HG03378 (cell line): ENCODE measurements at regions not wholly inside any gene's neighbourhood (a gene's known extent, or its start where the extent isn't known, plus 50 kb on each side); places are given as distances from the start of the nearest gene placed in this dataset.
"Not testable (repeated sequence)": the region's sequence is repeated elsewhere in the genome, so short reads cannot be mapped to it uniquely, and the experiment has no call there.

Experiments
- ATAC-seq: cut with Tn5 transposase; IDR thresholded peaks from one replicate; pipeline ENCODE4 v1.9.1; 2021; ENCODE audit warnings: mild to moderate bottlenecking, moderate library complexity; ENCODE audit not compliant: unreplicated experiment

- no peak for ATAC-seq
Measured at GRCh38 chr12:105861227-105861626, 277.5 kb downstream of the NUAK1 start.

GRCh38 chr12:105862163-105862821, 276.5 kb downstream of the NUAK1 start:
- ATAC-seq: no peak

GRCh38 chr12:105864316-105864715, 274.4 kb downstream of the NUAK1 start:
- no peak for ATAC-seq

- no peak for ATAC-seq
Measured at GRCh38 chr12:105864901-105865300, 273.9 kb downstream of the NUAK1 start.

- ATAC-seq: no peak
Measured at GRCh38 chr12:105865886-105866285, 272.9 kb downstream of the NUAK1 start.

- no peak for ATAC-seq
Measured at GRCh38 chr12:105874121-105874520, 264.6 kb downstream of the NUAK1 start.

GRCh38 chr12:105876396-105876927, 262.3 kb downstream of the NUAK1 start:
- no peak for ATAC-seq

GRCh38 chr12:105878964-105879363, 259.8 kb downstream of the NUAK1 start:
- no peak for ATAC-seq

- no peak for ATAC-seq
Measured at GRCh38 chr12:105880824-105881388, 257.8 kb downstream of the NUAK1 start.

- no peak for ATAC-seq
Measured at GRCh38 chr12:105882404-105882803, 256.4 kb downstream of the NUAK1 start.

GRCh38 chr12:105887131-105887530, 251.6 kb downstream of the NUAK1 start:
- no peak for ATAC-seq

GRCh38 chr12:105888696-105889095, 250.1 kb downstream of the NUAK1 start:
- no peak for ATAC-seq

- ATAC-seq: no peak
Measured at GRCh38 chr12:105892362-105892910, 246.3 kb downstream of the NUAK1 start.

- ATAC-seq: not testable (repeated sequence)
Measured at GRCh38 chr12:105895197-105895832, 243.4 kb downstream of the NUAK1 start.

GRCh38 chr12:105897311-105897725, 241.4 kb downstream of the NUAK1 start:
- ATAC-seq: no peak

- ATAC-seq: not testable (repeated sequence)
Measured at GRCh38 chr12:105898271-105898670, 240.5 kb downstream of the NUAK1 start.

- ATAC-seq: no peak
Measured at GRCh38 chr12:105899589-105899988, 239.2 kb downstream of the NUAK1 start.

- ATAC-seq: no peak
Measured at GRCh38 chr12:105906561-105906960, 232.2 kb downstream of the NUAK1 start.

GRCh38 chr12:105907982-105908381, 230.8 kb downstream of the NUAK1 start:
- no peak for ATAC-seq

- ATAC-seq: no peak
Measured at GRCh38 chr12:105910030-105910429, 228.7 kb downstream of the NUAK1 start.

- no peak for ATAC-seq
Measured at GRCh38 chr12:105911966-105912365, 226.8 kb downstream of the NUAK1 start.
